Right forelimb (tissue), 1 donor: ENCODE measurements at regions not wholly inside any gene's neighbourhood (a gene's known extent, or its start where the extent isn't known, plus 50 kb on each side); places are given as distances from the start of the nearest gene placed in this dataset.
"Not testable (repeated sequence)": the region's sequence is repeated elsewhere in the genome, so short reads cannot be mapped to it uniquely, and the experiment has no call there.

Experiments used
- DNase-seq: peaks from one replicate; pipeline ENCODE4 v3.0.0-alpha.2; 2018

GRCh38 chr20:50330504-50331313 lies 140.1 kb downstream of the CEBPB start:
- no peak for DNase-seq

GRCh38 chr20:50331469-50332363 lies 141.1 kb downstream of the CEBPB start:
- no peak for DNase-seq

- no peak for DNase-seq
Measured at GRCh38 chr20:50332491-50332980, 141.9 kb downstream of the CEBPB start.

GRCh38 chr20:50333131-50333670 lies 142.6 kb downstream of the CEBPB start:
- DNase-seq = no peak

GRCh38 chr20:50333812-50334211 lies 143.2 kb downstream of the CEBPB start:
- DNase-seq = no peak

- DNase-seq = not testable (repeated sequence)
Measured at GRCh38 chr20:50334512-50334911, 143.9 kb downstream of the CEBPB start.

GRCh38 chr20:50335105-50335504 lies 144.5 kb downstream of the CEBPB start:
- DNase-seq = no peak

- DNase-seq = no peak
Measured at GRCh38 chr20:50335866-50336265, 145.2 kb downstream of the CEBPB start.

- no peak for DNase-seq
Measured at GRCh38 chr20:50336661-50337060, 146.0 kb downstream of the CEBPB start.

GRCh38 chr20:50337521-50338466 lies 147.2 kb downstream of the CEBPB start:
- no peak for DNase-seq

GRCh38 chr20:50338479-50339391 lies 148.1 kb downstream of the CEBPB start:
- DNase-seq = no peak

- DNase-seq = no peak
Measured at GRCh38 chr20:50339466-50339901, 148.9 kb downstream of the CEBPB start.

- DNase-seq = no peak
Measured at GRCh38 chr20:50340541-50340940, 149.9 kb downstream of the CEBPB start.

GRCh38 chr20:50341050-50341449 lies 150.4 kb downstream of the CEBPB start:
- no peak for DNase-seq

- DNase-seq = no peak
Measured at GRCh38 chr20:50341880-50342637, 151.4 kb downstream of the CEBPB start.

- DNase-seq = no peak
Measured at GRCh38 chr20:50342638-50343102, 152.0 kb downstream of the CEBPB start.

GRCh38 chr20:50343125-50343489 lies 152.5 kb downstream of the CEBPB start:
- DNase-seq = no peak

- DNase-seq = no peak
Measured at GRCh38 chr20:50343490-50344179, 153.0 kb downstream of the CEBPB start.

- no peak for DNase-seq
Measured at GRCh38 chr20:50344232-50345071, 153.8 kb downstream of the CEBPB start.
